Vagina (tissue), 2 donors: ENCODE measurements at regions not wholly inside any gene's neighbourhood (a gene's known extent, or its start where the extent isn't known, plus 50 kb on each side); places are given as distances from the start of the nearest gene placed in this dataset.

Experiments used
- DNase-seq, 2 donors: peaks; one replicate each; pipeline ENCODE4 v3.0.0-alpha.2; 2017; ENCODE audit errors: extremely low spot score in 2 of 2
- H3K27ac ChIP-seq: fragments of 200-600 bp; sonication (generic); one replicate; pipeline ENCODE4 v1.5.1; 2019
- H3K27me3 ChIP-seq: fragments of 200-600 bp; sonication (generic); one replicate; pipeline ENCODE4 v1.5.1; 2019
- H3K36me3 ChIP-seq, 2 donors: fragments of 200-600 bp; sonication (generic); one replicate each; pipeline ENCODE4 v1.5.1; 2017 to 2019
- H3K4me1 ChIP-seq: fragments of 200-600 bp; sonication (generic); one replicate; pipeline ENCODE4 v1.5.1; 2019
- H3K4me3 ChIP-seq, 2 donors: fragments of 200-600 bp; sonication (generic); 1 replicate in 1 of 2; 2 replicates in 1 of 2; pipeline ENCODE4 v1.5.1; 2016 to 2019
- H3K9me3 ChIP-seq: fragments of 200-600 bp; sonication (generic); one replicate; pipeline ENCODE4 v1.5.1; 2019
- POLR2A ChIP-seq, 2 donors: fragments of 450-650 bp; IDR thresholded peaks; one replicate each; pipeline ENCODE4 v1.6.1; 2017; ENCODE audit warnings: antibody characterized with exemption in 2 of 2, mild to moderate bottlenecking in 2 of 2, moderate library complexity in 2 of 2
- POLR2AphosphoS5 ChIP-seq, 2 donors: sonication (generic); formaldehyde crosslinking; IDR thresholded peaks; one replicate each; pipeline ENCODE4 v1.9.0; 2017; ENCODE audit warnings: antibody characterized with exemption in 2 of 2, mild to moderate bottlenecking in 2 of 2, low read depth in 1 of 2; ENCODE audit not compliant: insufficient read depth in 1 of 2
- intact Hi-C: fragments of 100-400 bp; cut with DNase I; formaldehyde crosslinking; loops from one replicate; pipeline ENCODE4 v1.15.1; 2023
- TF ChIP-seq, protein P1 (sequence below), 3 experiments: fragments of 450-650 bp in 2 of 3; fragments of 200-600 bp in 1 of 3; sonication (generic) in 1 of 3; IDR thresholded peaks; one replicate each; pipeline ENCODE4 v1.5.1; 2017 to 2019; ENCODE audit warnings: antibody characterized with exemption in 3 of 3, mild to moderate bottlenecking in 2 of 3, moderate library complexity in 2 of 3

DNA sequence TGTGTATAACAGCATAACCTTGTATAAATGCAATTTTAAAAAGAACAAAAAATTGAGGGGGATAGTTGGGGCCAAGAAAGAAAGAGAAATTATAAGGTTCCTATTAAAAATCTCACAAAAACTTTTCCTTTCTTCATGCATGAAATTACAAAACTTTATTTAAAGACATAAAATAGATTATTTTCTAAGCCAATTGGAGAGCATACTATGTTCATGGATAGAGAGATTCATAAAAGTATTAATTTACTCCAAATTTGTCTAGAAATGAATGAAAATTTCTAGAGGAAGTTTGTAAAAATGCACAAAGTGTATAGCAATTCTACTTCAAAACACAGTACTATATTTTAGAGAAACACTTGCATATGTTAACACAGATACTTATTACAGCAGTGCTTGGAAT, 200.4 kb downstream of the PCSK1 start:
- TF ChIP-seq POLR2AphosphoS5 (IDR thresholded peaks at IDR 0.05; ENCODE audit: insufficient read depth in 1 of 2, low read depth in 1 of 2) (no peak), POLR2A (IDR thresholded peaks at IDR 0.05) (no peak)
- TF ChIP-seq, protein P1, sequence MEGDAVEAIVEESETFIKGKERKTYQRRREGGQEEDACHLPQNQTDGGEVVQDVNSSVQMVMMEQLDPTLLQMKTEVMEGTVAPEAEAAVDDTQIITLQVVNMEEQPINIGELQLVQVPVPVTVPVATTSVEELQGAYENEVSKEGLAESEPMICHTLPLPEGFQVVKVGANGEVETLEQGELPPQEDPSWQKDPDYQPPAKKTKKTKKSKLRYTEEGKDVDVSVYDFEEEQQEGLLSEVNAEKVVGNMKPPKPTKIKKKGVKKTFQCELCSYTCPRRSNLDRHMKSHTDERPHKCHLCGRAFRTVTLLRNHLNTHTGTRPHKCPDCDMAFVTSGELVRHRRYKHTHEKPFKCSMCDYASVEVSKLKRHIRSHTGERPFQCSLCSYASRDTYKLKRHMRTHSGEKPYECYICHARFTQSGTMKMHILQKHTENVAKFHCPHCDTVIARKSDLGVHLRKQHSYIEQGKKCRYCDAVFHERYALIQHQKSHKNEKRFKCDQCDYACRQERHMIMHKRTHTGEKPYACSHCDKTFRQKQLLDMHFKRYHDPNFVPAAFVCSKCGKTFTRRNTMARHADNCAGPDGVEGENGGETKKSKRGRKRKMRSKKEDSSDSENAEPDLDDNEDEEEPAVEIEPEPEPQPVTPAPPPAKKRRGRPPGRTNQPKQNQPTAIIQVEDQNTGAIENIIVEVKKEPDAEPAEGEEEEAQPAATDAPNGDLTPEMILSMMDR (IDR thresholded peaks at IDR 0.05) = no peak
- intact Hi-C loops = no loop called here
- DNase-seq = no peak
- H3K36me3 ChIP-seq = no peaks in the 10 kb centered on the region
- H3K27me3 ChIP-seq = no peaks in the 10 kb centered on the region
- no peak overlapping the region for H3K4me3 ChIP-seq
- no peak overlapping the region for H3K27ac ChIP-seq
- H3K9me3 ChIP-seq = no peaks in the 10 kb centered on the region
- peaks cover 2% of the 10 kb centered on the region for H3K4me1 ChIP-seq

DNA sequence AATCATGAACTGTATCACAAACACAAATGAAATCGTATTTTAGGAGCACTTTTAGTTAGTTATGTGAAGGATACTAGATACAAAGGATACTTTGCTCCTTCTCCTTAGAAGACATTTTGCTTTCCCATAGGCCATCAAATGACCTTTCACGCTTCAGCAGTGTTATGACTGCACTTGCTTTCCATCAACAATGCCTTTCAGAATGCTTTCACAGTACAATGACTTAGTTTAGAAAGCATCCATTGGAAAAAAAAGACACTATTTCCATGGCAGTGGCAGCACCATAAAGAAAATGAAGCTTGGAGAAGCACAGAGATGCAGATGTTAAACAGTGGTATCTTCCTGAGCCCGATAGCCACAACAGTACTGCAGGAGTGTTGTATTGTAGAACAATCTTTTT, 203.9 kb downstream of the PCSK1 start:
- no peak overlapping the region for H3K27ac ChIP-seq
- no peaks in the 10 kb centered on the region for H3K9me3 ChIP-seq
- peaks cover 8% of the 10 kb centered on the region for H3K4me1 ChIP-seq
- TF ChIP-seq POLR2AphosphoS5 (IDR thresholded peaks at IDR 0.05; ENCODE audit: insufficient read depth in 1 of 2, low read depth in 1 of 2) = no peak
- no peak for TF ChIP-seq POLR2A (IDR thresholded peaks at IDR 0.05)
- TF ChIP-seq, protein P1 (IDR thresholded peaks at IDR 0.05) = no peak
- no peak overlapping the region for H3K4me3 ChIP-seq
- H3K36me3 ChIP-seq = no peaks in the 10 kb centered on the region
- intact Hi-C loops = no loop called here
- H3K27me3 ChIP-seq = no peaks in the 10 kb centered on the region
- no peak for DNase-seq

DNA sequence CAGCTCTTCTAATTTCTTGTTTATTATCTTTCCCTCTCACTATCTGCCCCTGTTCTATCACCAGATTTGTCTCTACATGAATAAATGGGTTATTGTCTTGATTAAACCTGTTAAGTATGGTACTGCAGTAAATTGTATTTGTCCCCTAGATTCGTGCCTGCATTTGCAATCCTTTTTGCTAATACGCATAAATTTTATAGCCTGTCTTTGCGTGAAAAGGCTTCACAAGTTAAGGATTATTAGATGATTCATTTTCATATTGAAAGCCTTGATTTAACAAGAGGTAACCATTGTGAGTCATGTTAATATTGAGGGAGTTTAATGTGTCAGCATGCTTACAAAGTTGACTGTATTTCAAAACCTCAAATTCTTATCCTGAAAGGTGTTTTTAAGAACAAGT, 204.6 kb downstream of the PCSK1 start:
- no peaks in the 10 kb centered on the region for H3K9me3 ChIP-seq
- no peak overlapping the region for H3K27ac ChIP-seq
- no peaks in the 10 kb centered on the region for H3K27me3 ChIP-seq
- intact Hi-C loops = no loop called here
- DNase-seq = no peak
- H3K4me3 ChIP-seq = no peak overlapping the region
- no peaks in the 10 kb centered on the region for H3K36me3 ChIP-seq
- H3K4me1 ChIP-seq = peaks cover 8% of the 10 kb centered on the region
- TF ChIP-seq POLR2A (IDR thresholded peaks at IDR 0.05) = no peak
- no peak for TF ChIP-seq POLR2AphosphoS5 (IDR thresholded peaks at IDR 0.05; ENCODE audit: insufficient read depth in 1 of 2, low read depth in 1 of 2)
- TF ChIP-seq, protein P1 (IDR thresholded peaks at IDR 0.05) = no peak

DNA sequence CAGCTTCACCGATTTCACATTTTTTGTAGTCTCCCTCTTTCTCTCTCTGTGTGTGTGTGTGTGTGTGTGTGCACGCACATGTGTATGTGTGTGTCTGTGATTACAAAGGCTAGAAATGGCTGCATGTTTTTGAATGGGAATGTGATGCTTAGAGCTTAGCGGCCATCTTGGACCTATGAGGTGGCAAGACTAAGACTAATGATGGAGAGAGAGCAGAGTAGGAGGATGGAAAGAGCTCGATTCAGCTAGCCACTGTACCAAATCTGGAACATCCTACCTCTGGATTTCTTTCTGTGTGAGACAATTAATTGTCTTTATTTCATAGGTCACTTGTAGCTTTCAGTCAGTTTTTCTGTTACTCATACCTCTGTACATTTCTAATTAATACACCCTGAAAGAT, 205.1 kb downstream of the PCSK1 start:
- no peaks in the 10 kb centered on the region for H3K9me3 ChIP-seq
- H3K27ac ChIP-seq = no peak overlapping the region
- no peak for DNase-seq
- intact Hi-C loops = no loop called here
- no peaks in the 10 kb centered on the region for H3K27me3 ChIP-seq
- H3K36me3 ChIP-seq = no peaks in the 10 kb centered on the region
- peaks cover 8% of the 10 kb centered on the region for H3K4me1 ChIP-seq
- TF ChIP-seq, protein P1 (IDR thresholded peaks at IDR 0.05) = no peak
- TF ChIP-seq POLR2A (IDR thresholded peaks at IDR 0.05) = no peak
- TF ChIP-seq POLR2AphosphoS5 (IDR thresholded peaks at IDR 0.05; ENCODE audit: insufficient read depth in 1 of 2, low read depth in 1 of 2) = no peak
- no peak overlapping the region for H3K4me3 ChIP-seq

DNA sequence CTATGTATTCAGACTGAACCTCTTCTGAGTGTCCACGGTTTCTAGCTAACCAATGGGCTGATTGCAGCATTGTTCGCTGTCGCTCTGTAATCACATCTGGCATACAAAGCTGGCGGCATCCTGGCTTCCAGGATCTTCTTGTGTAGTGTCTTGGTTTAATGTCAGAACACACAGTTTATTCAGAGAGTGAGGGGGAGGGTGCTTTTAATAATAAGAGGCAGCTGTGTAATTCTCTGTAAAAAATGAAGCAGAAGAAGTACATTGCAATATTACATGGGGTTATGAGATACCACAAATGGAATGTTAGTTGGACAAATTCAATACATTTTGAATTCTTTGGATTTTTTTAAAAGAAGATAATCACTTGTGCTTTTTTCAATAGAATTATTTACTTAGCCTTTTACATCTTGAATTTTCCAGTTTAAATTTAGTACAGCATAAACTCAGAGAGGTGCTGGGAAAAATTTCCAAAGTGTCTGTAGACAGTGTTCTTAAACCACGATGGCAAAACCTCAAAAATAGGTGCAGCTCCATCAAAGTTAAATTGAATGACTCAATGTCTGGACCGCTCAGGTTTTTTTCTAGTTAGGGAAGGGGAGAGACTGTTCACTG, 206.0 kb downstream of the PCSK1 start:
- Histone ChIP-seq H3K36me3 (no peaks in the 10 kb centered on the region), H3K9me3 (no peaks in the 10 kb centered on the region), H3K4me1 (peaks cover 8% of the 10 kb centered on the region), H3K4me3 (no peak overlapping the region), H3K27ac (no peak overlapping the region), H3K27me3 (no peaks in the 10 kb centered on the region)
- intact Hi-C loops = no loop called here
- TF ChIP-seq POLR2A (IDR thresholded peaks at IDR 0.05) (no peak), POLR2AphosphoS5 (IDR thresholded peaks at IDR 0.05; ENCODE audit: insufficient read depth in 1 of 2, low read depth in 1 of 2) (no peak)
- TF ChIP-seq, protein P1 (IDR thresholded peaks at IDR 0.05) = no peak
- DNase-seq = no peak
